Fibroblast of the aortic adventitia (primary cell): ENCODE measurements at regions not wholly inside any gene's neighbourhood (a gene's known extent, or its start where the extent isn't known, plus 50 kb on each side); places are given as distances from the start of the nearest gene placed in this dataset.
"Not testable (repeated sequence)": the region's sequence is repeated elsewhere in the genome, so short reads cannot be mapped to it uniquely, and the experiment has no call there.

Source experiments
- DNase-seq: peaks from one replicate; pipeline ENCODE4 v3.0.0-alpha.2; 2010; ENCODE audit warnings: low read depth
- H3K4me3 ChIP-seq: 2 replicates; pipeline ENCODE4 v1.5.1; 2011; ENCODE audit warnings: low read depth, mild to moderate bottlenecking, control low read depth, low read length, moderate library complexity
- CTCF ChIP-seq: IDR thresholded peaks from 2 replicates; pipeline ENCODE4 v1.5.1; 2011; ENCODE audit warnings: mild to moderate bottlenecking, low read length, control low read depth, inconsistent platforms; ENCODE audit not compliant: insufficient read depth

- no peak for DNase-seq
- TF ChIP-seq CTCF, result no peak
- no peak overlapping the region for H3K4me3 ChIP-seq
These were observed 536.5 kb downstream of the TMEM135 start for GRCh38 chr11:87574193-87574592.

DNA sequence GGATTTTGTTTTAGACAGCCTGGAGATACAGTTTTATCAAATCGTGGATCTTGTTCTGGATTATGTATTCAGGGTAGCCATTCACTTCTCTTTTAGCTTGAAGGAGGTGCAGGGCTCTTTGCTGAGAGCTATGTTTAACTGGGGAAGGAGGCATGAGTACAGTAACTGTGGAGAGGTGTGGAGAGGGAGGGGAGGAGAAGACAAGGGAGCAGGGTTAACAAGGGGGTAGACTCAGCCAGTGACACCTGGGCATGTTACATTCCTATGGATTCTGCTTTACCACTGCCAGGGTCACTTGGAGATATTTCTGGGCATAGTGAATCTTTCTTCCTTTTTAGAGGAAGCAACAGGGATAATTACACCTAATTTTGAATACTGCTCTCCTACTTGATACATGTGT lies 536.0 kb downstream of the TMEM135 start:
- no peak overlapping the region for H3K4me3 ChIP-seq
- DNase-seq, result no peak

GRCh38 chr11:87572881-87573280 lies 535.1 kb downstream of the TMEM135 start:
- H3K4me3 ChIP-seq, result no peak overlapping the region
- TF ChIP-seq CTCF, result no peak
- DNase-seq, result no peak

More for the DNA sequence above, 536.0 kb downstream of the TMEM135 start:
- no peak for TF ChIP-seq CTCF

- no peak for TF ChIP-seq CTCF
- no peak overlapping the region for H3K4me3 ChIP-seq
- no peak for DNase-seq
These were observed 522.6 kb downstream of the TMEM135 start for GRCh38 chr11:87560352-87560751.

DNA sequence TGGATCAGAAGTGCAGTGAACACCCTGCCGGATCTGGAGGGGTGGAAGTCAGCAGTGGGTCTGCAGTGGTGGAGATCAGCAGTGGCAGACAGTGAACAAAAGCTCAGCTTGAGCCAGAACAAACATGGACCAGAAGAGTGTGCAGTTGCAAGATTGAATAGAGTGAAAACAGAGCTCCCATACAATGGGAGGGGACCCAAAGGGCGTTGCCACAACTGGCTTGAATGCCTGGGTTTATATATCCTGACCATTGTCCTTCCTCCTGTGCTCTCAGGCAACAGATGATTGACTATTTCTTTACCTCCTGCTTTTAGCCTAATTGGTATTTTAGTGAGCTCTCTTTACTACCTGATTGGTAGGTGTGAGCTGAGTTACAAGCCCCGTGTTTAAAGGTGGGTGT lies 522.1 kb downstream of the TMEM135 start:
- not testable (repeated sequence) for DNase-seq, H3K4me3 ChIP-seq

DNA sequence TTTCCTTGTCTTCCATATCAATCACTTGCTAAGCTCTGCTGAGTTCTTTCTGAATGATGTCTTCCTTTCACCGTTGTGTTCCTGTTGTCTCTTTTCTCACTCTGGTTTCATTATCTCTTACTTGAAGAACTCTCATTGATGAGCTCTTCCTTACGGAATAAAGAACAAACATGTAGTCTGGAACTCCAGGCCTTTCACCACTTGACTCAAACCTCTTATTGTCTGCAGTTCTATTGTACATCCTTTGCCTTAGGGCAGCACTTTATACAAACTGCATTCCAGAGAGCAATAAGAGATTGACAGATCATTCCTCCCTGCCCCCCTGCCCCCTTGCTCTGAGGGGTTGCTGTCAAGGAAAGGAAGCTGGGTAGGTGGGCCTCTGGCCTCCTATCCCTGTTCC lies 517.4 kb downstream of the TMEM135 start:
- TF ChIP-seq CTCF, result no peak
- no peak for DNase-seq
- H3K4me3 ChIP-seq, result no peak overlapping the region

GRCh38 chr11:87548797-87549196 lies 511.1 kb downstream of the TMEM135 start:
- H3K4me3 ChIP-seq, result no peak overlapping the region
- no peak for TF ChIP-seq CTCF
- no peak for DNase-seq

DNA sequence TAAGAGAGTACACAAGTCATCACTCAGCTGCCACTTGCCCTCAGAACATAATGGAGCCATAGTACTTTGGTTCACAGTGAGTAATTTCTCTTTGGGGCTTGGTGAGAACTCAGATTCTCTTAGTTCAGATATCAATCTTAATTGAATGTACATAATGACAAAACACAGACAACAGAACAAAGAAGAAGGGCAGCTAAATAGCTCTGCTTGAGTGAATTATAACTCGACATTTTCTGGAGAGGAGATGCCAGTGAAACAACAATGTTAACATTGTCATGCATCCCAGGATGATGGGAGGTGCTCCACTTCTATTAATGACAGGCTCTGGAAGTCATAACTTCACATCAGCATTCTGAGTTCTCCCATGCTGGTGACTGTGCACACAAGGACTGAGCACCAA lies 508.1 kb downstream of the TMEM135 start:
- no peak for TF ChIP-seq CTCF
- H3K4me3 ChIP-seq, result no peak overlapping the region
- DNase-seq, result no peak
